ENCODE measurements at regions not wholly inside any gene's neighbourhood (a gene's known extent, or its start where the extent isn't known, plus 50 kb on each side); places are given as distances from the start of the nearest gene placed in this dataset.

DNA sequence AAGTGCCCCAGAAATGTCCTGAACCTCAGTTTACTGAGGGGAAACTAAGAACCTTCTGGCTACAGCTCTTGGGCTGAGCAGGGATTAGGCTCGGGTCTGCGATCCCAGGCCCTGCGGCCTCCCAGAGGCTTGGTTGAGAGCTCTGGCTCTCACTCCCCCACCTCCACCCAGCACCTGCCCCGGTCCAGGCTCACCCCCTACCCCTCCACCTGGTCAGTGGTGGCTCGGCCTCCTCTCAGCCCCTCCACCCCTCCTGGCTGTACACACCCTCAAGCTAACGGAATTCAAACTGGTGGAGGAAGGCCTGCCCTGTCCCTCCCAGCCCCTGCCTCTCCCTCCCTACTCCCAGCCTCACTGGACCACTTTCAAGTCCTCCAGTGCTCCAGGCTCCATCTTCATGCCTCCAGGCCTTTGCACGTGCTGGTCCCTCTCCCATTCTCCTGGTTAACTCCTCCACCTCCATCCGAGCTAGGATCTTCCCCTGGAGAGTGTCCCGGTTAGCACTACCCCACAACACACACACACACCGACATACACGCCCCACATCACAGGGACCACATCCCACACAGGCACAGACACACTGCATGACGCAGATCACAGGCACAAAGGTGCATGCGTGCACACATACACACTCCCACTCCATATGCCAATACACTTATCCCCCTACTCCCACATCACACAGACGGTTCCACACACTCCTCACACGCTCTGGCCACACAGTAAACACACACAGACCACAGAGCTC, 130.9 kb downstream of the C9orf50 start:
- no peak for DNase-seq (ENCODE audit: low read depth, low spot score)

DNA sequence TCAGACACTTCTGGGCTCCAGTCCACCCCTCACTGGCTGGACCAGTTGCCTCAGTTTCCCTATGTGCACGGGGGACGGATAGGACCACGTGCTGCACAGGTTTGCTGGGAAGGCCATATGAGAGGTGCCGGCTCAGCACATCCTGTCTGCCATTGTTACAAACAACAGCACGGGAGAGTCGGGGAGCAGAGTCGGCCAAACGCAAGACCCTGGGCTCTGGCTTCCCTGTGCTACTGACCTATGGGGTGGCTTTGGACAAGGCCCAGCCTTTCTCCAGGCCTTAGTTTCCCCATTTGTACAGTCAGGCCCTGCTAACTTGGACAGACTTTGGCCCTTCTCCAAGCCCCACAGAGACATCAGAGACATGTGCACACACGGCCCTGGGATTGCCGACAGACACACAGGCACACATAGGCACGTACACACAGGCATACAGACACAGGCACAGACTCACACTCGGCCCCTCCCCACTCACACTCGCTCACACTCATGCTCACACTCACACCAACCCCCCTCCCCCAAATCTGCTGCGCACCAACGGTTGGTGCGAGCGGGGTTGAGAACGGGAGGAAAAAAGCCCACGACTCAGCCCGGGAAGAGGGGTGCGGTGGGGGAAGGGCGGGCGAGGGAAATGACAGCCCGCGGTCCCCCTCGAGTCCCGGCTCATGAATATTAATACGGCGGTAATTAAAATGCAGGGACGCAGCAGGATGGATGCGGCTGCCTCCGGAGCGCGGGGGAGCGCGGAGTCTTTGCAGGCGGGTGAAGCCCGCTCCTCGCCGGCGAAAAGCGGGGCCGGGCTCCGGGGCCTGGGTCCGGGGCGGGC, 133.0 kb downstream of the C9orf50 start:
- no peak for DNase-seq (ENCODE audit: low read depth, low spot score)

GRCh38 chr9:129486756-129487657, 133.9 kb downstream of the C9orf50 start:
- no peak for DNase-seq (ENCODE audit: low read depth, low spot score)

- DNase-seq (ENCODE audit: low read depth, low spot score) = no peak
Observed at GRCh38 chr9:129485145-129485774, 135.6 kb downstream of the C9orf50 start.

GRCh38 chr9:129484352-129485000, 136.4 kb downstream of the C9orf50 start:
- DNase-seq (ENCODE audit: low read depth, low spot score) = no peak

- DNase-seq (ENCODE audit: low read depth, low spot score) = no peak
Observed at GRCh38 chr9:129483415-129484351, 137.2 kb downstream of the C9orf50 start.

DNA sequence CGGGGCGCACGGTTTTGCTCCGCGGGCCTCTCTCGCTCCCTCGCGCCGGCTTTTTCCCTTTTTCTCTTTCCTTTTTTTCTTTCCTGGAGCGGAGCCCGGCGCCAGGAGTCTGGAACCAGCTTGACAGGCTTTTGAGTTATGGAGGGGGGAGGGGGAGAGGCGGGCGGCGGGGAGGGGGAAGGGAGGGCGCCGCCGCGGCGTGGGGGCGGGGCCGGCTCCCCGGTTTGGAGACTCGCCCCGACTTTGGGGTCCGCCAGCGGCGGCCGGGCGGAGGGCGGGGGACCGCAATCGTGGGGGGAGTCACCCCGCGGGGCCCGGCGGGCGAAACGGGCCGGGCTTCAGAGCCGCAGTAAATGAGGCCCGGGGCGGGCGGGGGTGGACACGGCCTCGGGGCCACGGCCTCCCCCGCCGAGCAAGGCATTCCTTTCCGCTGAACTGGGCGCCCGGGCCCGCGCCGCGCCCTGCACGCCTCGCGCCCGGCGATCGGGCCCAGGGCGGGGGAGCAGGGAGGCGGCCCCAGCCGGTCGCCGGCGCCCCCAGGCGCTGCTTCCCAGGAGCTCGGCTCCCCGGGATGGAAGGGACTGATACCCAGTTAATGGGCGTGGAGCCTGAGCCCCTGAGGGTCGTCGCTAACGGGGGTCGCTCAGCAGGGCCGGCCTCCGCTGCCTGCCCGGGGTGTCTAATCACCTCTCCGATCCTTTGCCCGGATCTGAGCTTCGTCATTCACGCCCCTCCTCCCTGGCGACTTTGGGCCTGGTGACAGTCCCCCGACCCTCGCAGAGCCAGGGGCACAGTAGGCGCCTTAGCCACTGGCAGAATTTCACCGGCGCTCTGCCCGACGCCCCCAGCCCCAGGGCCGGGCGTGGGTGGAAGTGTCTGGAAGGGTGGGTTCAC, 138.1 kb downstream of the C9orf50 start:
- no peak for DNase-seq (ENCODE audit: low read depth, low spot score)

GRCh38 chr9:129481810-129482511, 138.9 kb downstream of the C9orf50 start:
- DNase-seq (ENCODE audit: low read depth, low spot score) = no peak

DNA sequence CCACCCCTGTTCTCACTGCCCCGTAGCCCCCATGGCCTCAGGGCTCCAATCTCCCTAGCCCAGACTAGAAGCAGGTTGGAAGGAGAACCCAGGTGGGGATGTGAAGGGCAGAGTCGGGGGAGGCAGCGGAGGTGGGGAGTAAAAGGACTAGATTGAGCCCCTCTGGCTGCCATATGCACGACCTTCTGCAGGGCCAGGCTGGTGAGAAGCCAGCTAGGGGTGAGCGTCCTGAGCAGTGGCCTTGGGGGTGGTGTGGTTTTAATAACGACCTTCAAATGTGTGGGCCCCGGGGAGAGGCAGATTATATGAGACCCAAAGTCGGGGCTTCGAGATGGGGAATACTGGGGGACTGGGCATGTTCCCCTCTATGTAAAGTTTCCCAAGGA, 139.5 kb downstream of the C9orf50 start:
- no peak for DNase-seq (ENCODE audit: low read depth, low spot score)

DNA sequence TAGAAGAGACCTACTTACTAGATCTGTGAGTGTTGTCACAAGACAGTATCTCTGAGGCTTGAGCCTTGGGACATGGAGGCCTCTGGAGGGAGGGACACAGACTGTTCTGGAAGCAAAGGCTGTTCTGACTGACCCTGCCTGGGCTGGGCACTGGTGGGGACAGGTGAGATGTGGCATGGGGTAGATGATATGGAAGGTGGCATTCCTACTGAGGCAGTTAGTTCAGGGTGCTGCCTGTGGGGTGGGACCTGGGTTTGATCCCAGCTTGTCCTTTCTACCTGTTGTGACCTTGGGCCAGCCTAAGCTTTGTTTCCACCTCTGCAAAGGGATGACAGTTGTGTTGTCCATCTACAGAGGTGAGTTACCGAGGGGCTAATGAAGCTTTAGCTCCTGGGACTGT, 140.2 kb downstream of the C9orf50 start:
- DNase-seq (ENCODE audit: low read depth, low spot score) = no peak

- no peak for DNase-seq (ENCODE audit: low read depth, low spot score)
Observed at GRCh38 chr9:129480227-129480626, 140.7 kb downstream of the C9orf50 start.

- no peak for DNase-seq (ENCODE audit: low read depth, low spot score)
Observed at GRCh38 chr9:129479631-129480011, 141.3 kb downstream of the C9orf50 start.

- DNase-seq (ENCODE audit: low read depth, low spot score) = no peak
Observed at GRCh38 chr9:129478961-129479630, 141.8 kb downstream of the C9orf50 start.

- DNase-seq (ENCODE audit: low read depth, low spot score) = no peak
Observed at GRCh38 chr9:129478461-129478860, 142.4 kb downstream of the C9orf50 start.

GRCh38 chr9:129476821-129477611, 143.9 kb downstream of the C9orf50 start:
- DNase-seq (ENCODE audit: low read depth, low spot score) = no peak

DNA sequence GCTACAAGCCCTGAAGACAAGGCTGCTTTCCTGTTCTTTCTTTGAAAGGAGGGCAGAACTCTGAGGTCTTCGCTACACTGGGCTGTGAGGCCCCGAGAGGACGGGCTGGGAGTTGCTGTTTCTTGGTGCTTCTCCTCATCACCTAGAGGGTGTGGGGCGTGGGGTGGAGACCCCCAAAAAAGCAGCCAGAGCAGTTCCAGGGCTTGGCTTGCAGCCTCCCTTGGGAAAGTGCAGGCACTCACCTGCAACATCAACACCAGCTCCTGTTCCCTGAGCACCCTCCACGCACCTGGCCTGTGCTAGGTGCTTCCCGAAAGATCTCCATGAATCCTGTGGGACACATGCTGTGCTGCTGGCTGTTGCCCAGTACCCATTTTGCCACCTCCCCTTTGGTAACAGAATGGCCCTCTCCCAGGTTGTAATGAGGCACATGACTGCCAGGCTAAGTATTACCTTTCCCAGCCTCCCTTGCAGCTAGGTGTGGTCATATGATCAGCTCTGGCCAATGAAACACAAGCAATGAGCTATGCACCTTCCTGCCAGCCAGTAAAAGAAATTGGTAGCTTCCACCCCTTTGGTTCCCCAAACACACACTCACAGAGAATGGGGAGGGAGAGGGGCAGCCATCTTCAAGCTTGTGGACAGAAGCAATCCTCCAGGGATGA, 146.0 kb downstream of the C9orf50 start:
- DNase-seq (ENCODE audit: low read depth, low spot score) = no peak

Data from activated CD4-positive, CD25-positive, alpha-beta regulatory T cell treated with anti-CD3 and anti-CD28 coated beads, Interleukin-2, amount 50 U/mL, for 16 hours (primary cell).